NT2/D1 (cell line): ENCODE measurements at regions not wholly inside any gene's neighbourhood (a gene's known extent, or its start where the extent isn't known, plus 50 kb on each side); places are given as distances from the start of the nearest gene placed in this dataset.

Experiments used
- SUZ12 ChIP-seq: IDR thresholded peaks from 2 replicates; pipeline ENCODE4 v1.6.1; 2011; ENCODE audit not compliant: insufficient read length, insufficient read depth; ENCODE audit errors: extremely low read depth
- YY1 ChIP-seq: IDR thresholded peaks from 2 replicates; pipeline ENCODE4 v1.6.1; 2011; ENCODE audit not compliant: insufficient read length, insufficient read depth
- ZNF274 ChIP-seq: IDR thresholded peaks from 2 replicates; pipeline ENCODE4 v1.6.1; 2011; ENCODE audit warnings: mild to moderate bottlenecking, low read depth, low read length

GRCh38 chrX:129360175-129360574 is 163.1 kb downstream of the SMARCA1 start:
- TF ChIP-seq SUZ12 (no peak), YY1 (no peak), ZNF274 (no peak)
